Right lobe of liver (tissue), 6 donors: ENCODE measurements at regions not wholly inside any gene's neighbourhood (a gene's known extent, or its start where the extent isn't known, plus 50 kb on each side); places are given as distances from the start of the nearest gene placed in this dataset.
"Not testable (repeated sequence)": the region's sequence is repeated elsewhere in the genome, so short reads cannot be mapped to it uniquely, and the experiment has no call there.

Experiments
- ATAC-seq, 4 donors: fragments of 200-7000 bp; cut with Tn5 transposase; one replicate each; pipeline ENCODE4 v1.9.1; 2020; ENCODE audit warnings: mild to moderate bottlenecking in 4 of 4, moderate library complexity in 4 of 4
- DNase-seq, 3 donors: peaks; one replicate each; pipeline ENCODE4 v3.0.0-alpha.2; 2020
- H3K27ac ChIP-seq, 3 donors: fragments of 200-600 bp; one replicate each; pipeline ENCODE4 v1.8.0; 2022
- H3K27me3 ChIP-seq, 2 donors: fragments of 200-600 bp; one replicate each; pipeline ENCODE4 v1.8.0; 2022
- H3K36me3 ChIP-seq, 4 donors: fragments of 200-600 bp; sonication (generic) in 1 of 4; one replicate each; pipeline versions ENCODE4 v1.5.1 to v1.8.0; 2017 to 2022; ENCODE audit warnings: control low read depth in 1 of 4
- H3K4me1 ChIP-seq, 4 donors: fragments of 200-600 bp; sonication (generic) in 1 of 4; one replicate each; pipeline versions ENCODE4 v1.5.1 to v1.8.0; 2017 to 2022; ENCODE audit warnings: control low read depth in 1 of 4
- H3K4me3 ChIP-seq, 3 donors: fragments of 200-600 bp; one replicate each; pipeline ENCODE4 v1.8.0; 2022
- H3K9me3 ChIP-seq, 4 donors: fragments of 200-600 bp; sonication (generic) in 1 of 4; one replicate each; pipeline versions ENCODE4 v1.5.1 to v1.8.0; 2017 to 2022; ENCODE audit warnings: control low read depth in 1 of 4
- POLR2A ChIP-seq: fragments of 450-650 bp; IDR thresholded peaks from one replicate; pipeline ENCODE4 v1.6.1; 2017; ENCODE audit warnings: antibody characterized with exemption, mild to moderate bottlenecking
- WGBS: methylation state at CpG from one replicate; pipeline ENCODE4 v1.1.6; 2018; ENCODE audit warnings: low coverage, low lambda C conversion rate; ENCODE audit not compliant: insufficient coverage; ENCODE audit errors: missing lambda C conversion rate; 5-methylcytosine and 5-hydroxymethylcytosine counted together
- intact Hi-C, 2 donors: fragments of 100-400 bp; cut with DNase I; formaldehyde crosslinking; loops; one replicate each; pipeline versions ENCODE4 v1.11.2 to v1.14.1; 2022
- TF ChIP-seq, protein P1 (sequence below), 4 donors: fragments of 200-600 bp in 3 of 4; fragments of 450-650 bp in 1 of 4; IDR thresholded peaks; one replicate each; pipeline versions ENCODE4 v1.5.1 to v1.8.0; 2016 to 2022; ENCODE audit warnings: antibody characterized with exemption in 4 of 4, mild to moderate bottlenecking in 2 of 4
- donor health status: DM: no; HTN: yes; CAD: no.
- donor health status: DM: no; HTN: no; CAD: no.
- donor health status: DM: no; HTN: no; CAD: no.
- donor health status: DM: no; HTN: yes; CAD: no.
- donor health status: DM: no; HTN: yes; CAD: no.

DNA sequence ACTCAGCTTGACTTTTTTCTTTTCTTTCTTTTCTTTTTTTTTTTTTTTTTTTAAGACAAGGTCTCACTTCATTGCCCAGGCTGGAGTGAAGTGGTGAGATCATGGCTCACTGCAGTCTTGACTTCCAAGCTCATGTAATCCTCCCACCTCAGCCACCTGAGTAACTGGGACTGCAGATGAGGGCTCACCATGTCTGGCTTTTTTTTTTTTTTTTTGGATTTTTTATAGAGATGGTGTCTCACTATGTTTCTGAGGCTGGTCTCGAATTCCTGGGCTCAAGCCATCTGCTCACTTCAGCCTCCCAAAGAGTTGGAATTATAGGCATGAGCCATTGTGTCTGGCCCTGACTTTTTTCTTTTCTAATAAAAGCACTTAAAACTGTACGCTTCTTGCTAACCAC, 358.2 kb upstream of the IGFBP3 start:
- Histone ChIP-seq H3K4me1 (peaks cover 0 to 20% (median 5%) of the 10 kb centered on the region in 4 donors), H3K36me3 (no peaks in the 10 kb centered on the region), H3K4me3 (no peak overlapping the region), H3K9me3 (no peaks in the 10 kb centered on the region), H3K27ac (no peak overlapping the region), H3K27me3 (no peaks in the 10 kb centered on the region)
- ATAC-seq (no peak), DNase-seq (no peak)
- 100% methylated on average over 1 of the region's 2 CpGs for WGBS
- TF ChIP-seq, protein P1, sequence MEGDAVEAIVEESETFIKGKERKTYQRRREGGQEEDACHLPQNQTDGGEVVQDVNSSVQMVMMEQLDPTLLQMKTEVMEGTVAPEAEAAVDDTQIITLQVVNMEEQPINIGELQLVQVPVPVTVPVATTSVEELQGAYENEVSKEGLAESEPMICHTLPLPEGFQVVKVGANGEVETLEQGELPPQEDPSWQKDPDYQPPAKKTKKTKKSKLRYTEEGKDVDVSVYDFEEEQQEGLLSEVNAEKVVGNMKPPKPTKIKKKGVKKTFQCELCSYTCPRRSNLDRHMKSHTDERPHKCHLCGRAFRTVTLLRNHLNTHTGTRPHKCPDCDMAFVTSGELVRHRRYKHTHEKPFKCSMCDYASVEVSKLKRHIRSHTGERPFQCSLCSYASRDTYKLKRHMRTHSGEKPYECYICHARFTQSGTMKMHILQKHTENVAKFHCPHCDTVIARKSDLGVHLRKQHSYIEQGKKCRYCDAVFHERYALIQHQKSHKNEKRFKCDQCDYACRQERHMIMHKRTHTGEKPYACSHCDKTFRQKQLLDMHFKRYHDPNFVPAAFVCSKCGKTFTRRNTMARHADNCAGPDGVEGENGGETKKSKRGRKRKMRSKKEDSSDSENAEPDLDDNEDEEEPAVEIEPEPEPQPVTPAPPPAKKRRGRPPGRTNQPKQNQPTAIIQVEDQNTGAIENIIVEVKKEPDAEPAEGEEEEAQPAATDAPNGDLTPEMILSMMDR (IDR thresholded peaks at IDR 0.05), result no peak
- no peak for TF ChIP-seq POLR2A
- intact Hi-C loops, result no loop called here

DNA sequence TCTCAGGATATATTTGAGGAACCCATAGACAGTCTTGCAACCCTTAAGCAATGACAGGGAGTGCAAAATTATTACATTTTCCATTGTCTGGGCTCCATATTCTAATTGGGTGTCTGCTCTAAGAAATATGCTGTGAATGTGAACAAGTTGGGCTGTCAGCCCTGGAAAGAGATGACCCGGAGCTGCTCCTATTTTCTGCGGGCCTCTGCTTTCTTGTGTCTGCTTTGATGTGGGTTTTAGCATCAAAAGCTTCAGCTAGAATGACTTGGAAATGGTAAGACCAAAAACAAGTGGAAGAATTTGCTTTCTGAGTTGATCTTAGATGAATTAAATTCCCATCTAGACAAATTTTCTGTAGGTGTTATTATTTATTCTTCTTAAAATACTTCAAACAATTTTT, 343.6 kb upstream of the IGFBP3 start:
- intact Hi-C loops, result no loop called here
- no peaks in the 10 kb centered on the region for H3K36me3 ChIP-seq
- DNase-seq, result no peak

DNA sequence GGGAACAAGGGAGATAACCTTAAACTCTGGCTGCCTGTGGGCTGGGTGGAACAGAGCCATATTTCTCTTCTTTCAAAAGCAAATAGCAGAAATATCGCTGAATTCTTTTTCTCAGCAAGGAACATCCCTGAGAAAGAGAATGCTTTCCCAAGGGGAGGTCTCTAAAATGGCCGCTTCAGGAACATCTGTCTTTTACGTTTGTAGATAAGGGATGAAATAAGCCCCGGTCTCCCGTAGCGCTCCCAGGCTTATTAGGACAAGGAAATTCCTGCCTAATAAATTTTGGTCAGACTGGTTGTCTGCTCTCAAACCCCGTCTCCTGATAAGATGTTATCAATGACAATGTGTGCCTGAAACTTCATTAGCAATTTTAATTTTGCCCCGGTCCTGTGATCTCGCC, 340.6 kb upstream of the IGFBP3 start:
- H3K4me1 ChIP-seq, DNase-seq, ATAC-seq, H3K4me3 ChIP-seq, H3K27ac ChIP-seq, H3K9me3 ChIP-seq, H3K27me3 ChIP-seq, intact Hi-C loops, H3K36me3 ChIP-seq: not testable (repeated sequence)
- 93% methylated on average over 8 of the region's 9 CpGs for WGBS

More for the DNA sequence above, 343.6 kb upstream of the IGFBP3 start:
- H3K4me3 ChIP-seq, result no peak overlapping the region
- TF ChIP-seq POLR2A, result no peak
- no peaks in the 10 kb centered on the region for H3K4me1 ChIP-seq
- H3K27ac ChIP-seq, result no peak overlapping the region
- no peaks in the 10 kb centered on the region for H3K27me3 ChIP-seq
- 60% methylated on average over 2 of the region's 2 CpGs for WGBS
- ATAC-seq, result no peak
- H3K9me3 ChIP-seq, result peaks cover 0 to 4% (median under 1%) of the 10 kb centered on the region in 4 donors

DNA sequence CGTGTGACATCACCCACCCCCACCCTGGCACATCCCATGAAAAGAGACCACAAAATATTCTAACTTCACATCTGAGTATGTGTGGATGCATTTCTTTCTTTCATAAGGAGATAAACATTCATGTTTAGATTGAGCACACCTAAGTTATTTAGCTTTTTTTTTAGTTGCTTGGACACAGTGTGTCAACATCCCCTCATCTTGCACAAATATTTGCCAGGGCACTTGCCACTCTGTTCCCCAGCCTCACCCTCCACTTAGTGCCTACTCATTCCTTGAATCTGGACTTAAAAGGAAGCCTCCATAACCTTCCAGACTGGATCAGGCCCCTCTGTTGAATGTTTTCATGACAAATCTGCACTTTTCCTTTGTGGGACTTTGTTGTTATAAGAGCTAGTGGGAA, 338.9 kb upstream of the IGFBP3 start:
- DNase-seq (no peak), ATAC-seq (no peak)
- Histone ChIP-seq H3K4me3 (no peak overlapping the region), H3K27me3 (no peaks in the 10 kb centered on the region), H3K4me1 (no peaks in the 10 kb centered on the region), H3K36me3 (no peaks in the 10 kb centered on the region), H3K27ac (no peak overlapping the region), H3K9me3 (peaks cover 0 to 4% (median under 1%) of the 10 kb centered on the region in 4 donors)
- TF ChIP-seq, protein P1 (IDR thresholded peaks at IDR 0.05), result no peak
- no peak for TF ChIP-seq POLR2A
- intact Hi-C loops, result no loop called here
- 57% methylated on average over 1 of the region's 1 CpG for WGBS

DNA sequence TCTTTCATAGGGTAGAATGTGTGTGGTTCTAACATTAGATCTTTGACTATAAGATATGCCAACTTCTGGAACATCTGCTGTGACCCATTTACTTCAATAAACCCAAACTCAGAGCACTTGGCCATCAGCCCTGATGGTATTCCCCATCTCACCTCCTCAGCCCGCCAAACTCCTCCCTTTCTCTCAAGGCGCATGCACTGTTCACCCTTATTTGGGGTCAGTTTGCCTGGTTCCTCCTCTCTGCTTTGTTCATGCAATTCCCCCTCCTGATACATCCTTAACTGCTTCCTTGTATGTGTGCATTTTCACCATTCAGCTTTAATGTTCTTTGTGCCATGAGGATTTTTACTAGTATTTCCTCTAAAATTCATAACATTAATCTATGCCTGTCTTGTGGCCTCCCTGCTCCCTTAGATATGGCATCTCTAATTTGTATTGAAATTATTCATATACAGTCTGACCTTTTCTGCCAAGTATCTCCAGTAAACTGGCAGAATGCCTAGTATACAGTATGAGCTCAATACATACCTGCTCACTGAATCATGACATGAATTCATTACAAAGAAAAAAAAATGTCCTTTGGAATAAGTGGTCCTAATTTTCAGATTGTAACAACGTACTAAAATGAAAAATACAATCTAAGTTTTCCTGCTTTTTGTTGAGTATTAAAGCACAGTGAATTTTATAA, 336.8 kb upstream of the IGFBP3 start:
- TF ChIP-seq POLR2A, result no peak
- TF ChIP-seq, protein P1 (IDR thresholded peaks at IDR 0.05), result no peak
- Histone ChIP-seq H3K9me3 (peaks cover 0 to 4% (median under 1%) of the 10 kb centered on the region in 4 donors), H3K27me3 (no peaks in the 10 kb centered on the region), H3K4me1 (no peaks in the 10 kb centered on the region), H3K36me3 (no peaks in the 10 kb centered on the region), H3K4me3 (no peak overlapping the region), H3K27ac (no peak overlapping the region)
- WGBS, result 86% methylated on average over 3 of the region's 3 CpGs
- intact Hi-C loops, result no loop called here
- ATAC-seq (no peak), DNase-seq (no peak)
